ENCODE measurements at regions not wholly inside any gene's neighbourhood (a gene's known extent, or its start where the extent isn't known, plus 50 kb on each side); places are given as distances from the start of the nearest gene placed in this dataset.

DNA sequence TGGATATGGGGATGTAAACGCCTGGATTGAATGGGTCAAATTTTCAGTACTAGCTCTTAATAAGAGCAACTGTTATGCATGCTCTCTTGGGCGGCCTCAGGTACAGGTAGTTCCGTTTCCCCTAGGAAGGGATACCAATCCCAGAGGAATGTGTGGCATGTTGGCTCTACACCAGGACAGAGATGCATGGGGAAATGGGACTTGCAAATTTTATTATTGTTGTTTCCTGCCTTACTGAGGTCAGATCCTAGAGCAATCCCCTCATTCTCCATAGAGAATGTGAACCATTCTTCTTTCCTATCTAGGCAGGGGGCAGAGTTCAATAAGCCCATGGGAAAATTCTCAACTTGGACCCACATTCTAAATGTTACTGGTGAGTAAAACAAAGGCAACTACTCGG, 361.8 kb upstream of the FGF16 start:
- no peaks in the 10 kb centered on the region for H3K79me2 ChIP-seq (ENCODE audit: insufficient read depth, low read length)
- H3K9me3 ChIP-seq (ENCODE audit: control insufficient read depth in 1 of 2, insufficient read depth in 1 of 2, low read depth in 1 of 2, low read length in 2 of 2), result no peaks in the 10 kb centered on the region
- no peak overlapping the region for H3K9ac ChIP-seq (ENCODE audit: low read length)
- no peak for TF ChIP-seq EZH2 (IDR thresholded peaks at IDR 0.05)
- TF ChIP-seq, protein P1, sequence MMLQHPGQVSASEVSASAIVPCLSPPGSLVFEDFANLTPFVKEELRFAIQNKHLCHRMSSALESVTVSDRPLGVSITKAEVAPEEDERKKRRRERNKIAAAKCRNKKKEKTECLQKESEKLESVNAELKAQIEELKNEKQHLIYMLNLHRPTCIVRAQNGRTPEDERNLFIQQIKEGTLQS (IDR thresholded peaks at IDR 0.05), result no peak
- no peak for TF ChIP-seq JUND (IDR thresholded peaks at IDR 0.05)
- TF ChIP-seq, protein P2, sequence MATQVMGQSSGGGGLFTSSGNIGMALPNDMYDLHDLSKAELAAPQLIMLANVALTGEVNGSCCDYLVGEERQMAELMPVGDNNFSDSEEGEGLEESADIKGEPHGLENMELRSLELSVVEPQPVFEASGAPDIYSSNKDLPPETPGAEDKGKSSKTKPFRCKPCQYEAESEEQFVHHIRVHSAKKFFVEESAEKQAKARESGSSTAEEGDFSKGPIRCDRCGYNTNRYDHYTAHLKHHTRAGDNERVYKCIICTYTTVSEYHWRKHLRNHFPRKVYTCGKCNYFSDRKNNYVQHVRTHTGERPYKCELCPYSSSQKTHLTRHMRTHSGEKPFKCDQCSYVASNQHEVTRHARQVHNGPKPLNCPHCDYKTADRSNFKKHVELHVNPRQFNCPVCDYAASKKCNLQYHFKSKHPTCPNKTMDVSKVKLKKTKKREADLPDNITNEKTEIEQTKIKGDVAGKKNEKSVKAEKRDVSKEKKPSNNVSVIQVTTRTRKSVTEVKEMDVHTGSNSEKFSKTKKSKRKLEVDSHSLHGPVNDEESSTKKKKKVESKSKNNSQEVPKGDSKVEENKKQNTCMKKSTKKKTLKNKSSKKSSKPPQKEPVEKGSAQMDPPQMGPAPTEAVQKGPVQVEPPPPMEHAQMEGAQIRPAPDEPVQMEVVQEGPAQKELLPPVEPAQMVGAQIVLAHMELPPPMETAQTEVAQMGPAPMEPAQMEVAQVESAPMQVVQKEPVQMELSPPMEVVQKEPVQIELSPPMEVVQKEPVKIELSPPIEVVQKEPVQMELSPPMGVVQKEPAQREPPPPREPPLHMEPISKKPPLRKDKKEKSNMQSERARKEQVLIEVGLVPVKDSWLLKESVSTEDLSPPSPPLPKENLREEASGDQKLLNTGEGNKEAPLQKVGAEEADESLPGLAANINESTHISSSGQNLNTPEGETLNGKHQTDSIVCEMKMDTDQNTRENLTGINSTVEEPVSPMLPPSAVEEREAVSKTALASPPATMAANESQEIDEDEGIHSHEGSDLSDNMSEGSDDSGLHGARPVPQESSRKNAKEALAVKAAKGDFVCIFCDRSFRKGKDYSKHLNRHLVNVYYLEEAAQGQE (IDR thresholded peaks at IDR 0.05; ENCODE audit: low read depth), result no peak
- TF ChIP-seq, protein P3, sequence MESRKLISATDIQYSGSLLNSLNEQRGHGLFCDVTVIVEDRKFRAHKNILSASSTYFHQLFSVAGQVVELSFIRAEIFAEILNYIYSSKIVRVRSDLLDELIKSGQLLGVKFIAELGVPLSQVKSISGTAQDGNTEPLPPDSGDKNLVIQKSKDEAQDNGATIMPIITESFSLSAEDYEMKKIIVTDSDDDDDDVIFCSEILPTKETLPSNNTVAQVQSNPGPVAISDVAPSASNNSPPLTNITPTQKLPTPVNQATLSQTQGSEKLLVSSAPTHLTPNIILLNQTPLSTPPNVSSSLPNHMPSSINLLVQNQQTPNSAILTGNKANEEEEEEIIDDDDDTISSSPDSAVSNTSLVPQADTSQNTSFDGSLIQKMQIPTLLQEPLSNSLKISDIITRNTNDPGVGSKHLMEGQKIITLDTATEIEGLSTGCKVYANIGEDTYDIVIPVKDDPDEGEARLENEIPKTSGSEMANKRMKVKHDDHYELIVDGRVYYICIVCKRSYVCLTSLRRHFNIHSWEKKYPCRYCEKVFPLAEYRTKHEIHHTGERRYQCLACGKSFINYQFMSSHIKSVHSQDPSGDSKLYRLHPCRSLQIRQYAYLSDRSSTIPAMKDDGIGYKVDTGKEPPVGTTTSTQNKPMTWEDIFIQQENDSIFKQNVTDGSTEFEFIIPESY (IDR thresholded peaks at IDR 0.05; ENCODE audit: extremely low read depth, insufficient replicate concordance, low read length), result no peak
- no peak for TF ChIP-seq CEBPB (IDR thresholded peaks at IDR 0.05; ENCODE audit: low read depth)
- TF ChIP-seq EZH2phosphoT487 (IDR thresholded peaks at IDR 0.05; ENCODE audit: borderline replicate concordance), result no peak
- no peak for TF ChIP-seq SP1 (IDR thresholded peaks at IDR 0.05; ENCODE audit: low read depth)
- TF ChIP-seq ZNF274 (IDR thresholded peaks at IDR 0.05; ENCODE audit: low read depth, low read length), result no peak
- TF ChIP-seq, protein P4, sequence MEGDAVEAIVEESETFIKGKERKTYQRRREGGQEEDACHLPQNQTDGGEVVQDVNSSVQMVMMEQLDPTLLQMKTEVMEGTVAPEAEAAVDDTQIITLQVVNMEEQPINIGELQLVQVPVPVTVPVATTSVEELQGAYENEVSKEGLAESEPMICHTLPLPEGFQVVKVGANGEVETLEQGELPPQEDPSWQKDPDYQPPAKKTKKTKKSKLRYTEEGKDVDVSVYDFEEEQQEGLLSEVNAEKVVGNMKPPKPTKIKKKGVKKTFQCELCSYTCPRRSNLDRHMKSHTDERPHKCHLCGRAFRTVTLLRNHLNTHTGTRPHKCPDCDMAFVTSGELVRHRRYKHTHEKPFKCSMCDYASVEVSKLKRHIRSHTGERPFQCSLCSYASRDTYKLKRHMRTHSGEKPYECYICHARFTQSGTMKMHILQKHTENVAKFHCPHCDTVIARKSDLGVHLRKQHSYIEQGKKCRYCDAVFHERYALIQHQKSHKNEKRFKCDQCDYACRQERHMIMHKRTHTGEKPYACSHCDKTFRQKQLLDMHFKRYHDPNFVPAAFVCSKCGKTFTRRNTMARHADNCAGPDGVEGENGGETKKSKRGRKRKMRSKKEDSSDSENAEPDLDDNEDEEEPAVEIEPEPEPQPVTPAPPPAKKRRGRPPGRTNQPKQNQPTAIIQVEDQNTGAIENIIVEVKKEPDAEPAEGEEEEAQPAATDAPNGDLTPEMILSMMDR (IDR thresholded peaks at IDR 0.05 in 2 of 3, conservative IDR thresholded peaks at IDR 0.05 in 1 of 3; ENCODE audit: borderline replicate concordance in 1 of 3, insufficient read depth in 1 of 3, low read depth in 2 of 3, low read length in 2 of 3), result no peak
- TF ChIP-seq FOSL1 (IDR thresholded peaks at IDR 0.05; ENCODE audit: low read depth), result no peak
- TF ChIP-seq ZFX (IDR thresholded peaks at IDR 0.05), result no peak
- no peak for TF ChIP-seq SRF (IDR thresholded peaks at IDR 0.05; ENCODE audit: low read depth)
- TF ChIP-seq RAD21 (IDR thresholded peaks at IDR 0.05; ENCODE audit: low read depth), result no peak
- TF ChIP-seq CBX3 (IDR thresholded peaks at IDR 0.05; ENCODE audit: low read depth), result no peak
- no peak for TF ChIP-seq POLR2A (IDR thresholded peaks at IDR 0.05; ENCODE audit: borderline replicate concordance, extremely low read depth, insufficient read depth, insufficient read length)
- H3K4me3 ChIP-seq (replicated peaks in 1 of 2; ENCODE audit: low read depth in 1 of 2, low read length in 2 of 2), result no peak overlapping the region
- intact Hi-C loops (cut with micrococcal nuclease), result no loop called here
- H3K36me3 ChIP-seq (ENCODE audit: control insufficient read depth in 1 of 2, insufficient read depth in 2 of 2, low read length in 2 of 2), result no peaks in the 10 kb centered on the region
- POLR2A ChIA-PET, result no interaction called here
- H3K4me1 ChIP-seq (ENCODE audit: control insufficient read depth in 1 of 2, insufficient read depth in 2 of 2, low read length in 2 of 2), result no peaks in the 10 kb centered on the region
- RAD21 ChIA-PET (ENCODE audit: low non-redundant PET in 1 of 2, low total read pairs in 2 of 2, uncharacterized antibody in 2 of 2, unreplicated experiment in 2 of 2), result no interaction called here
- no peaks in the 10 kb centered on the region for H3K27me3 ChIP-seq (ENCODE audit: insufficient read depth, low read length)
- CTCF ChIA-PET, result no interaction called here
- no peak overlapping the region for H3K27ac ChIP-seq (ENCODE audit: low read depth, low read length)
- no peak overlapping the region for H3K4me2 ChIP-seq (ENCODE audit: low read length)
- H4K20me1 ChIP-seq (ENCODE audit: insufficient read depth), result no peaks in the 10 kb centered on the region
- no peak for DNase-seq (ENCODE audit: low read depth, low spot score)
- no TSS peak for BruUV-seq (replicated peaks)
- no peak for ATAC-seq
- no peaks in the 10 kb centered on the region for H3K9me2 ChIP-seq (ENCODE audit: insufficient read depth)
- H2AFZ ChIP-seq (ENCODE audit: low read depth, low read length, poor library complexity, severe bottlenecking), result no peak overlapping the region
